Stomach (tissue), 4 donors: ENCODE measurements at regions not wholly inside any gene's neighbourhood (a gene's known extent, or its start where the extent isn't known, plus 50 kb on each side); places are given as distances from the start of the nearest gene placed in this dataset.

Experiments
- POLR2A ChIP-seq, 4 donors: fragments of 450-650 bp; IDR thresholded peaks; one replicate each; pipeline ENCODE4 v1.6.1; 2016; ENCODE audit warnings: antibody characterized with exemption in 4 of 4, control low read depth in 2 of 4, mild to moderate bottlenecking in 1 of 4, moderate library complexity in 1 of 4
- TF ChIP-seq, protein P1 (sequence below), 7 experiments: fragments of 450-650 bp in 4 of 7; fragments of 200-600 bp in 3 of 7; sonication (generic) in 3 of 7; IDR thresholded peaks; one replicate each; pipeline ENCODE4 v1.5.1; 2016 to 2019; ENCODE audit warnings: antibody characterized with exemption in 7 of 7, control low read depth in 2 of 7, mild to moderate bottlenecking in 1 of 7

DNA sequence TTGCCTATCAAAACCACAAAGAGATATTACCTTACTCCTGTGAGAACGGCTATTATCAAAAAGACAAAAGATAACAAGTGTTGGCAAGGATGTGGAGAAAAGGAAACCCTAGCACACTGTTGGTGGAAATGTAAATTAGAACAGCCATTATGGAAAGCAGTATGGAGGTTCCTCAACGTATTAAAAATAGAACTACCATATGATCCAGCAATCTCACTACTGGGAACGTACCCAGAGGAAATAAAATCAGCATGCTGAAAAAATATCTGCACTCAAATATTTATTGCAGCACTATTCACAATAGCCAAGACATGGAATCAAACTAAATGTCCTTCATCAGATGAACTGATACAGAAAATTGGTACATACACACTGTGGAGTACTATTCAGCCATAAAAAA lies 149.4 kb upstream of the MLN start:
- TF ChIP-seq, protein P1, sequence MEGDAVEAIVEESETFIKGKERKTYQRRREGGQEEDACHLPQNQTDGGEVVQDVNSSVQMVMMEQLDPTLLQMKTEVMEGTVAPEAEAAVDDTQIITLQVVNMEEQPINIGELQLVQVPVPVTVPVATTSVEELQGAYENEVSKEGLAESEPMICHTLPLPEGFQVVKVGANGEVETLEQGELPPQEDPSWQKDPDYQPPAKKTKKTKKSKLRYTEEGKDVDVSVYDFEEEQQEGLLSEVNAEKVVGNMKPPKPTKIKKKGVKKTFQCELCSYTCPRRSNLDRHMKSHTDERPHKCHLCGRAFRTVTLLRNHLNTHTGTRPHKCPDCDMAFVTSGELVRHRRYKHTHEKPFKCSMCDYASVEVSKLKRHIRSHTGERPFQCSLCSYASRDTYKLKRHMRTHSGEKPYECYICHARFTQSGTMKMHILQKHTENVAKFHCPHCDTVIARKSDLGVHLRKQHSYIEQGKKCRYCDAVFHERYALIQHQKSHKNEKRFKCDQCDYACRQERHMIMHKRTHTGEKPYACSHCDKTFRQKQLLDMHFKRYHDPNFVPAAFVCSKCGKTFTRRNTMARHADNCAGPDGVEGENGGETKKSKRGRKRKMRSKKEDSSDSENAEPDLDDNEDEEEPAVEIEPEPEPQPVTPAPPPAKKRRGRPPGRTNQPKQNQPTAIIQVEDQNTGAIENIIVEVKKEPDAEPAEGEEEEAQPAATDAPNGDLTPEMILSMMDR (IDR thresholded peaks at IDR 0.05): no peak
- TF ChIP-seq POLR2A (IDR thresholded peaks at IDR 0.05): no peak
